Parathyroid adenoma (tissue), 2 donors: ENCODE measurements at regions not wholly inside any gene's neighbourhood (a gene's known extent, or its start where the extent isn't known, plus 50 kb on each side); places are given as distances from the start of the nearest gene placed in this dataset.

Source experiments
- H2AFZ ChIP-seq: fragments of 300-600 bp; sonication (generic); one replicate; pipeline ENCODE4 v1.7.0; 2017; ENCODE audit warnings: antibody characterized with exemption, mild to moderate bottlenecking
- H3K27ac ChIP-seq: fragments of 300-600 bp; sonication (generic); one replicate; pipeline ENCODE4 v1.7.0; 2017
- H3K27me3 ChIP-seq: fragments of 300-600 bp; sonication (generic); one replicate; pipeline ENCODE4 v1.7.0; 2017; ENCODE audit warnings: low read length; ENCODE audit not compliant: control insufficient read depth, insufficient read depth
- H3K36me3 ChIP-seq: fragments of 300-600 bp; sonication (generic); one replicate; pipeline ENCODE4 v1.7.0; 2017; ENCODE audit warnings: low read length; ENCODE audit not compliant: control insufficient read depth, insufficient read depth
- H3K4me1 ChIP-seq: fragments of 300-600 bp; sonication (generic); one replicate; pipeline ENCODE4 v1.7.0; 2017; ENCODE audit warnings: control low read depth
- H3K4me2 ChIP-seq: fragments of 300-600 bp; sonication (generic); one replicate; pipeline ENCODE4 v1.7.0; 2017; ENCODE audit warnings: low read length
- H3K4me3 ChIP-seq: fragments of 300-600 bp; sonication (generic); one replicate; pipeline ENCODE4 v1.7.0; 2017; ENCODE audit warnings: low read depth, low read length
- H3K79me2 ChIP-seq: fragments of 300-600 bp; sonication (generic); one replicate; pipeline ENCODE4 v1.7.0; 2017; ENCODE audit warnings: control low read depth
- H3K9ac ChIP-seq: fragments of 300-600 bp; sonication (generic); one replicate; pipeline ENCODE4 v1.7.0; 2017; ENCODE audit warnings: mild to moderate bottlenecking
- H3K9me3 ChIP-seq: fragments of 300-600 bp; sonication (generic); one replicate; pipeline ENCODE4 v1.7.0; 2017; ENCODE audit warnings: low read length; ENCODE audit not compliant: control insufficient read depth
- TF ChIP-seq, protein P1 (sequence below): fragments of 300-600 bp; sonication (generic); IDR thresholded peaks from one replicate; pipeline ENCODE4 v1.7.0; 2017; ENCODE audit warnings: antibody characterized with exemption, mild to moderate bottlenecking
- donor health status: primary hyperparathyroidism.

DNA sequence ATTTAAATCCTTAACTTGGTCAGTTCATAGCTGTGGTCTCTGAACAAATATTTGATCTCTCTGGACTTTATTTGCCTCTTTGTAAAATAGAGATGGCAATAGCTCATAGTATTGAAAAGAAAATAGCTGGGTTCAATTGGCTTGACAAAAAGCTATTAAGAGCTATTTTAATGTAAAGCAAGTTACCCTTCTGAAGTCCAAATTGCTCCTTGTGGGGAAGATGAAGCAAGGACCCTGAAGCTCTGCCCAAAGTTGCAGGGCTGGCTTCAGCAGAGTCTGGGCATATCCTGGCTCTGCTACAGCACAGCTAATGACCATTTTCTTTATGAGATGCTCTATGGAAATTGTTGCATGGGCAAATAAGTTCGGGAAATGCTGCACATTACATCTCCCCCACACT is 484.5 kb downstream of the TDRD3 start:
- Histone ChIP-seq H3K9ac (no peak overlapping the region), H3K79me2 (no peaks in the 10 kb centered on the region), H3K4me3 (no peak overlapping the region), H3K9me3 (no peaks in the 10 kb centered on the region), H2AFZ (no peak overlapping the region), H3K4me1 (no peaks in the 10 kb centered on the region), H3K27me3 (no peaks in the 10 kb centered on the region), H3K27ac (no peak overlapping the region), H3K36me3 (no peaks in the 10 kb centered on the region), H3K4me2 (no peak overlapping the region)
- TF ChIP-seq, protein P1, sequence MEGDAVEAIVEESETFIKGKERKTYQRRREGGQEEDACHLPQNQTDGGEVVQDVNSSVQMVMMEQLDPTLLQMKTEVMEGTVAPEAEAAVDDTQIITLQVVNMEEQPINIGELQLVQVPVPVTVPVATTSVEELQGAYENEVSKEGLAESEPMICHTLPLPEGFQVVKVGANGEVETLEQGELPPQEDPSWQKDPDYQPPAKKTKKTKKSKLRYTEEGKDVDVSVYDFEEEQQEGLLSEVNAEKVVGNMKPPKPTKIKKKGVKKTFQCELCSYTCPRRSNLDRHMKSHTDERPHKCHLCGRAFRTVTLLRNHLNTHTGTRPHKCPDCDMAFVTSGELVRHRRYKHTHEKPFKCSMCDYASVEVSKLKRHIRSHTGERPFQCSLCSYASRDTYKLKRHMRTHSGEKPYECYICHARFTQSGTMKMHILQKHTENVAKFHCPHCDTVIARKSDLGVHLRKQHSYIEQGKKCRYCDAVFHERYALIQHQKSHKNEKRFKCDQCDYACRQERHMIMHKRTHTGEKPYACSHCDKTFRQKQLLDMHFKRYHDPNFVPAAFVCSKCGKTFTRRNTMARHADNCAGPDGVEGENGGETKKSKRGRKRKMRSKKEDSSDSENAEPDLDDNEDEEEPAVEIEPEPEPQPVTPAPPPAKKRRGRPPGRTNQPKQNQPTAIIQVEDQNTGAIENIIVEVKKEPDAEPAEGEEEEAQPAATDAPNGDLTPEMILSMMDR: no peak

DNA sequence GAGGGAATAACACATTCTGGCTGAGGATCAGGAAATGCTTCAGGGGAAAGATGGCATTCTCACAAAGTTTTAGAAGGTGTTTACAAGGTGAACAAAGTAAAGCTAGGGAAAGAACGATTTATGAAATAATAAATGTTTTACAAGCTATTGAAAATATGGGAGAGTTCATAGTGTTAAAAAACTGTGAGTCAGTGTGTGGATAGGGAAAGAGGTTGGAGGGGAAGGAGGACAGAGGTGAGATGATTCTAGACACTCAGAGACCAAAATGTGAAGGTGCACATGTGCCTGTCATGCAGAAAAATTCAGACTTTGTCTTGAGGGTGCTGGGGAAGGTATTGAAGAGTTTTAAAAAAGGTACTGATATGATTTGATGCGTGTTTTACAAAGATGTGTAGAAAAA is 476.1 kb downstream of the TDRD3 start:
- H2AFZ ChIP-seq: no peak overlapping the region
- no peaks in the 10 kb centered on the region for H3K9me3 ChIP-seq
- TF ChIP-seq, protein P1: no peak
- no peaks in the 10 kb centered on the region for H3K36me3 ChIP-seq
- H3K4me2 ChIP-seq: no peak overlapping the region
- H3K4me1 ChIP-seq: no peaks in the 10 kb centered on the region
- no peaks in the 10 kb centered on the region for H3K79me2 ChIP-seq
- H3K27ac ChIP-seq: no peak overlapping the region
- no peaks in the 10 kb centered on the region for H3K27me3 ChIP-seq
- H3K4me3 ChIP-seq: no peak overlapping the region
- no peak overlapping the region for H3K9ac ChIP-seq

DNA sequence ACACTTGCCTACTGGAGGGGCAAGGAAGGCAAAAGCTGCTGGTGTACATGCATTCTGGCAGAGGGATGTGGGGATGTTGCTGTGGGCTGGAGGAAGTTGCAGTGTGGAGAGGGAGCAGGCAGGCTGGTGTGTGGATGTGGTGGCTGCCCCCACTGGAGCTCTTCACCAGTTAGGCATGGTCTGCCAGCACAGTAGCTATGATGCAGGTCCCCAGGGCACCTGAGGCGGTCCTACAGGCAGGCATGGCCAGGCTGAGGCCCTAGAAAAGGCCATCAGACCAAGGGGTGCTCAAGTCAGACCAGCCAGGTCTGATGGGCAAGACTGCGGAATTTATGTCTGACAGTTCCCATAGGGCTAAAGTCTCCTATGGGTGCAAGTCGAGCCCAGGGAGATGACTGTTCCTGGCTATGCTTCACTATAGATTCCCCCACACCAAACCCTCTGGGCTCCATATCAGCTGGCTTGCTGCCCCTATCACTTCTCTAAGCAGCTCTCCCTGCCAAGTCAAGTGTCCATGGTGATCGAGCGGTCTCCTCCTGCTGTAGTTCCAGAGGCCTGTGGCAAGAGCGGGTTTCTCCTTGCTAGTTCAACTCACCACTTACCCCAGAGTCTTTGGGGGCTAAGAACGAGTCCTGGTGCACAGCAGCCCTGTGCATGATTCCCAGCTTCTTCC is 473.1 kb downstream of the TDRD3 start:
- TF ChIP-seq, protein P1: no peak
- no peaks in the 10 kb centered on the region for H3K36me3 ChIP-seq
- no peaks in the 10 kb centered on the region for H3K27me3 ChIP-seq
- H3K4me2 ChIP-seq: no peak overlapping the region
- H3K79me2 ChIP-seq: no peaks in the 10 kb centered on the region
- no peaks in the 10 kb centered on the region for H3K4me1 ChIP-seq
- no peak overlapping the region for H2AFZ ChIP-seq
- H3K9me3 ChIP-seq: no peaks in the 10 kb centered on the region
- H3K9ac ChIP-seq: no peak overlapping the region
- H3K27ac ChIP-seq: no peak overlapping the region
- no peak overlapping the region for H3K4me3 ChIP-seq

DNA sequence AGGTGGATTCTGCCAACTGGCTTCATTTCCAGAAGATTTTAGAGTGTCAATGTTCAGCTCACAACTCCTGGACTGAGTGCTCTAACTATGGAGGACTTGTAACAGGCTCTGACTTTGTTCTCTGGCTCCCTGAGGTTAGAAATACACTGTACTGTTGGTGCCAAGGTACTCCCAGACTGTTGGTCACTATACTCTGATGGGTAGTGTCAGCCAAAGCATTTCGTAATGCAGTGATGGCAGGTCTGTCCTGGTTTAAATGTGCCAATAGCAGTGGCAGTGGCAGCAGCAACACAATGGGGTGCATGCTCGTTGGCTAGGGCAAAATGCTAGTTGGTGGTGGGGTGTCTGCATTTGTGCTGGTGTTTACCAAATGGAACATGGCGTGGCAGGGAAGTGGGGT is 472.2 kb downstream of the TDRD3 start:
- Histone ChIP-seq H3K4me3 (no peak overlapping the region), H3K9ac (no peak overlapping the region), H3K27me3 (no peaks in the 10 kb centered on the region), H3K4me2 (no peak overlapping the region), H3K27ac (no peak overlapping the region), H3K36me3 (no peaks in the 10 kb centered on the region), H2AFZ (no peak overlapping the region), H3K4me1 (no peaks in the 10 kb centered on the region), H3K9me3 (no peaks in the 10 kb centered on the region), H3K79me2 (no peaks in the 10 kb centered on the region)
- TF ChIP-seq, protein P1: no peak

DNA sequence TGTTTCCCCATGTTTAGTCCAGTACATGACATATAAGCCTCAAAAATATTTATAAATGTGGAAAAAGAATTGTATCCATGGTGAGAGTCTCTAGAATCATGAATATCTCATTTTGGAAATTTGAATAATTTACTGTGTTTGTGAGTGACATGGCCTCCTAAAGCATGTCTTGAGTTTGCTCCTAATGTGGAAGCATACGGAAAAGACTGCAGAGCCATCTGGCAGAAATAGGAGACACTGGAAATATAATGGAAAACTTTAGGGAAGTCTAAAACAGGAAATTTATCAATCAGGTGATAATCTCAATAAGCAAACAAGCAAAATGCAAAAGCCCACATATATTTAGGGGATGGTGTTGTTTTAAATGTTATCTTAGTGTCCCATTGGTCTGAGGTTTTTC is 465.0 kb downstream of the TDRD3 start:
- H3K9me3 ChIP-seq: no peaks in the 10 kb centered on the region
- no peaks in the 10 kb centered on the region for H3K36me3 ChIP-seq

More for the DNA sequence above, 465.0 kb downstream of the TDRD3 start:
- no peak overlapping the region for H3K9ac ChIP-seq
- H2AFZ ChIP-seq: no peak overlapping the region
- H3K27ac ChIP-seq: no peak overlapping the region
- H3K4me3 ChIP-seq: no peak overlapping the region
- TF ChIP-seq, protein P1: no peak
- H3K27me3 ChIP-seq: no peaks in the 10 kb centered on the region
- no peak overlapping the region for H3K4me2 ChIP-seq
- no peaks in the 10 kb centered on the region for H3K4me1 ChIP-seq
- no peaks in the 10 kb centered on the region for H3K79me2 ChIP-seq
